Endodermal cell (in vitro differentiated cells): ENCODE measurements at regions not wholly inside any gene's neighbourhood (a gene's known extent, or its start where the extent isn't known, plus 50 kb on each side); places are given as distances from the start of the nearest gene placed in this dataset.
A peak's percentile ranks its signal among the peaks of the same experiment; 100 is the strongest.

Experiments
- DNase-seq: peaks from one replicate; pipeline ENCODE4 v3.0.0-alpha.2; 2017
- H3K27ac ChIP-seq: 2 replicates; pipeline ENCODE4 v1.5.1; 2013; ENCODE audit warnings: mild to moderate bottlenecking, low read depth, low read length, moderate library complexity
- H3K27me3 ChIP-seq: 2 replicates; pipeline ENCODE4 v1.6.1; 2013; ENCODE audit warnings: mild to moderate bottlenecking, low read length, moderate library complexity; ENCODE audit not compliant: insufficient read depth, control insufficient read depth, poor library complexity, severe bottlenecking
- H3K36me3 ChIP-seq: 2 replicates; pipeline ENCODE4 v1.7.0; 2013; ENCODE audit warnings: mild to moderate bottlenecking, low read length, moderate library complexity; ENCODE audit not compliant: control insufficient read depth, insufficient read depth
- H3K4me1 ChIP-seq: one replicate; pipeline ENCODE4 v1.7.0; 2013; ENCODE audit warnings: low read length; ENCODE audit not compliant: control insufficient read depth, insufficient read depth
- H3K4me3 ChIP-seq: 2 replicates; pipeline ENCODE4 v1.5.1; 2013; ENCODE audit warnings: mild to moderate bottlenecking, low read length, moderate library complexity
- H3K9ac ChIP-seq: 2 replicates; pipeline ENCODE4 v1.6.1; 2013; ENCODE audit warnings: mild to moderate bottlenecking, low read length, moderate library complexity; ENCODE audit not compliant: poor library complexity, severe bottlenecking; ENCODE audit errors: extremely low read depth
- H3K9me3 ChIP-seq: 2 replicates; pipeline ENCODE4 v1.6.1; 2013; ENCODE audit warnings: mild to moderate bottlenecking, low read length, moderate library complexity; ENCODE audit not compliant: control insufficient read depth
- H3K27ac Mint-ChIP-seq: 2 replicates; pipeline ENCODE4 v1.8.0; 2020; ENCODE audit warnings: mixed read lengths
- H3K27me3 Mint-ChIP-seq: 2 replicates; pipeline ENCODE4 v1.8.0; 2021; ENCODE audit warnings: mild to moderate bottlenecking, mixed read lengths; ENCODE audit not compliant: insufficient read depth
- H3K36me3 Mint-ChIP-seq: 2 replicates; pipeline ENCODE4 v1.8.0; 2020; ENCODE audit warnings: low read depth, mixed read lengths
- H3K4me1 Mint-ChIP-seq: 2 replicates; pipeline ENCODE4 v1.8.0; 2020; ENCODE audit warnings: mixed read lengths
- H3K4me3 Mint-ChIP-seq: 2 replicates; pipeline ENCODE4 v1.8.0; 2020; ENCODE audit warnings: mild to moderate bottlenecking, moderate library complexity, mixed read lengths
- H3K9me3 Mint-ChIP-seq: 2 replicates; pipeline ENCODE4 v1.8.0; 2020; ENCODE audit warnings: mild to moderate bottlenecking, mixed read lengths
- WGBS, 2 experiments: methylation state at CpG; one replicate each; pipeline versions ENCODE4 v1.1.5 to v1.1.7; 2013; ENCODE audit warnings: missing lambda C conversion rate in 2 of 2, mixed read lengths in 1 of 2; ENCODE audit not compliant: insufficient coverage in 1 of 2, insufficient read length in 1 of 2; 5-methylcytosine and 5-hydroxymethylcytosine counted together
- TF ChIP-seq, protein P1 (sequence below): fragments of 200-600 bp; sonication (generic); conservative IDR thresholded peaks from 2 replicates; pipeline ENCODE4 v1.5.0; 2021; ENCODE audit warnings: antibody characterized with exemption, mild to moderate bottlenecking

- Histone ChIP-seq H3K27me3 (peaks cover 52% of the 10 kb centered on the region), H3K27ac (no peak overlapping the region), H3K9me3 (no peaks in the 10 kb centered on the region), H3K36me3 (no peaks in the 10 kb centered on the region), H3K4me1 (no peaks in the 10 kb centered on the region), H3K4me3 (no peak overlapping the region), H3K9ac (no peak overlapping the region)
- peak; percentile 58 for DNase-seq
- H3K4me3 Mint-ChIP-seq: no peak overlapping the region
- peaks cover 74% of the 10 kb centered on the region for H3K27me3 Mint-ChIP-seq
- no peaks in the 10 kb centered on the region for H3K9me3 Mint-ChIP-seq
- H3K4me1 Mint-ChIP-seq: peaks cover 11% of the 10 kb centered on the region
- H3K27ac Mint-ChIP-seq: no peak overlapping the region
- 90 to 92% methylated on average over 16 to 22 of the region's 22 CpGs for WGBS, 2 experiments
- no peaks in the 10 kb centered on the region for H3K36me3 Mint-ChIP-seq
- TF ChIP-seq, protein P1, sequence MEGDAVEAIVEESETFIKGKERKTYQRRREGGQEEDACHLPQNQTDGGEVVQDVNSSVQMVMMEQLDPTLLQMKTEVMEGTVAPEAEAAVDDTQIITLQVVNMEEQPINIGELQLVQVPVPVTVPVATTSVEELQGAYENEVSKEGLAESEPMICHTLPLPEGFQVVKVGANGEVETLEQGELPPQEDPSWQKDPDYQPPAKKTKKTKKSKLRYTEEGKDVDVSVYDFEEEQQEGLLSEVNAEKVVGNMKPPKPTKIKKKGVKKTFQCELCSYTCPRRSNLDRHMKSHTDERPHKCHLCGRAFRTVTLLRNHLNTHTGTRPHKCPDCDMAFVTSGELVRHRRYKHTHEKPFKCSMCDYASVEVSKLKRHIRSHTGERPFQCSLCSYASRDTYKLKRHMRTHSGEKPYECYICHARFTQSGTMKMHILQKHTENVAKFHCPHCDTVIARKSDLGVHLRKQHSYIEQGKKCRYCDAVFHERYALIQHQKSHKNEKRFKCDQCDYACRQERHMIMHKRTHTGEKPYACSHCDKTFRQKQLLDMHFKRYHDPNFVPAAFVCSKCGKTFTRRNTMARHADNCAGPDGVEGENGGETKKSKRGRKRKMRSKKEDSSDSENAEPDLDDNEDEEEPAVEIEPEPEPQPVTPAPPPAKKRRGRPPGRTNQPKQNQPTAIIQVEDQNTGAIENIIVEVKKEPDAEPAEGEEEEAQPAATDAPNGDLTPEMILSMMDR: no peak
Observed at GRCh38 chr1:38134294-38134755, 87.7 kb upstream of the POU3F1 start.

GRCh38 chr1:38133756-38134155 lies 87.2 kb upstream of the POU3F1 start:
- WGBS, 2 experiments: 80 to 90% methylated on average over 1 to 25 of the region's 27 CpGs
- TF ChIP-seq, protein P1: no peak
- Mint-ChIP-seq H3K27ac (no peak overlapping the region), H3K9me3 (no peaks in the 10 kb centered on the region), H3K36me3 (no peaks in the 10 kb centered on the region), H3K4me3 (no peak overlapping the region), H3K4me1 (peaks cover 11% of the 10 kb centered on the region), H3K27me3 (peaks cover 71% of the 10 kb centered on the region)
- H3K27ac ChIP-seq: no peak overlapping the region
- no peaks in the 10 kb centered on the region for H3K9me3 ChIP-seq
- H3K4me3 ChIP-seq: no peak overlapping the region
- peak; percentile 43 for DNase-seq
- H3K27me3 ChIP-seq: peaks cover 46% of the 10 kb centered on the region
- H3K4me1 ChIP-seq: no peaks in the 10 kb centered on the region
- no peaks in the 10 kb centered on the region for H3K36me3 ChIP-seq
- H3K9ac ChIP-seq: no peak overlapping the region

GRCh38 chr1:38133304-38133703 lies 86.7 kb upstream of the POU3F1 start:
- Histone ChIP-seq H3K9me3 (no peaks in the 10 kb centered on the region), H3K9ac (no peak overlapping the region), H3K4me1 (no peaks in the 10 kb centered on the region), H3K4me3 (no peak overlapping the region), H3K36me3 (no peaks in the 10 kb centered on the region), H3K27ac (no peak overlapping the region), H3K27me3 (peaks cover 42% of the 10 kb centered on the region)
- TF ChIP-seq, protein P1: no peak
- no peak overlapping the region for H3K27ac Mint-ChIP-seq
- H3K4me1 Mint-ChIP-seq: peaks cover 11% of the 10 kb centered on the region
- DNase-seq: peak; percentile 50
- no peak overlapping the region for H3K4me3 Mint-ChIP-seq
- WGBS, 2 experiments: 81 to 100% methylated on average over 1 to 7 of the region's 7 CpGs
- H3K36me3 Mint-ChIP-seq: no peaks in the 10 kb centered on the region
- H3K27me3 Mint-ChIP-seq: peaks cover 66% of the 10 kb centered on the region
- H3K9me3 Mint-ChIP-seq: no peaks in the 10 kb centered on the region
